GM12864 (cell line): ENCODE measurements at regions not wholly inside any gene's neighbourhood (a gene's known extent, or its start where the extent isn't known, plus 50 kb on each side); places are given as distances from the start of the nearest gene placed in this dataset.

Source experiments
- DNase-seq: peaks from one replicate; pipeline ENCODE4 v3.0.0-alpha.2; 2011; ENCODE audit warnings: low read depth
- H3K4me3 ChIP-seq: 2 replicates; pipeline ENCODE4 v1.5.1; 2011; ENCODE audit warnings: mild to moderate bottlenecking, low read depth, low read length, control low read depth
- CTCF ChIP-seq: IDR thresholded peaks from 2 replicates; pipeline ENCODE4 v1.5.1; 2011; ENCODE audit warnings: low read depth, mild to moderate bottlenecking, moderate library complexity, low read length, control low read depth, inconsistent platforms; ENCODE audit errors: missing control alignments

DNA sequence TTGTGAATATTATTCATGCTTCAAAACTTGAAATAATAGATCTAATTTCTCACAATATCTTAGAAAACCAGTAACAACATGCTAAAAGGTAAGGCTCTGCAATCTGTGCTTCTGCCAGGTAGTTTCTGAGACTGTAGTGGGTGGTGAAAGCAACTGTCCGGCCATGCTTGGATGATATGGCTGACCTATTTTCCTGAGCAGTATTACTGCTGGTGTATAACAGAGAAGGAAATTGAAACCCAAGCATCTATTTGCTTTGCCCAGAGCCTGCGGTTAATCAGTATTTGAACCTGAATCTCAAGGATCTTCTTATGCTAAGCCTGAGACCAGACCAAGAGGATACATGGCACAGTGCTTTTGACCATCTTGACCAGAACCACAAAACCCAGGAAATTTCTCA is 563.8 kb downstream of the COL12A1 start:
- no peak for TF ChIP-seq CTCF
- DNase-seq: no peak
- H3K4me3 ChIP-seq: no peak overlapping the region

DNA sequence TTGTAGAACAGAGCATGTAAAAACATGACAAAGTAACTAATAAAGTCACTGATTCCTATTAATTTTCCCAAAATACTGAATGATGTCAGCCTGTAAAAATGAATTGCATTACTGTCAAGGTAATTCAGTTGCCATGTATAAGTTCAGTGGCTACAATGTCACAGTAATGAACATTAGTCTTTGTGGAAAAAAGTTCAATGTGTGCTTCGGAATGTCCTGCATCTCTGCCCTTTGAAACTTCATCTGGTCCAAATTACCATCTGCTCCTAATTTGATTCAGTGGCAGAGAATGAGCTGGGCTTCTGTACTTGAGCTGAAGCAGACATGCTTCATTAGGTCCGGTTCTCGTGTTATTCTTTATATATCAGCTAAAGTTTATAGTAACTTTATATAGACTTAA is 567.4 kb downstream of the COL12A1 start:
- no peak for TF ChIP-seq CTCF
- no peak overlapping the region for H3K4me3 ChIP-seq
- no peak for DNase-seq

GRCh38 chr6:74632196-74632875 is 573.5 kb downstream of the COL12A1 start:
- H3K4me3 ChIP-seq: no peak overlapping the region
- TF ChIP-seq CTCF: no peak
- DNase-seq: no peak

GRCh38 chr6:74631564-74631963 is 574.3 kb downstream of the COL12A1 start:
- TF ChIP-seq CTCF: no peak
- DNase-seq: no peak
- no peak overlapping the region for H3K4me3 ChIP-seq

- DNase-seq: no peak
- TF ChIP-seq CTCF: no peak
- no peak overlapping the region for H3K4me3 ChIP-seq
Observed at GRCh38 chr6:74626288-74626687, 579.6 kb downstream of the COL12A1 start.

GRCh38 chr6:74623027-74623426 is 582.8 kb downstream of the COL12A1 start:
- H3K4me3 ChIP-seq: no peak overlapping the region
- no peak for DNase-seq
- no peak for TF ChIP-seq CTCF

- TF ChIP-seq CTCF: no peak
- no peak overlapping the region for H3K4me3 ChIP-seq
- no peak for DNase-seq
Observed at GRCh38 chr6:74611220-74611619, 594.6 kb downstream of the COL12A1 start.
